GM06990 (cell line): ENCODE measurements at regions not wholly inside any gene's neighbourhood (a gene's known extent, or its start where the extent isn't known, plus 50 kb on each side); places are given as distances from the start of the nearest gene placed in this dataset.

Experiments used
- DNase-seq: peaks from one replicate; pipeline ENCODE4 v3.0.0-alpha.2; 2011; ENCODE audit not compliant: insufficient read length; ENCODE audit errors: extremely low read depth
- H3K27me3 ChIP-seq: replicated peaks from 2 replicates; pipeline ENCODE4 v1.6.0; 2011; ENCODE audit warnings: low read length; ENCODE audit not compliant: control insufficient read depth, insufficient read depth
- H3K36me3 ChIP-seq: 2 replicates; pipeline ENCODE4 v1.5.1; 2011; ENCODE audit warnings: low read length; ENCODE audit not compliant: control insufficient read depth, insufficient read depth
- H3K4me3 ChIP-seq: replicated peaks from 2 replicates; pipeline ENCODE4 v1.5.1; 2011; ENCODE audit warnings: low read depth, mild to moderate bottlenecking, control low read depth, low read length
- CTCF ChIP-seq: IDR thresholded peaks from 2 replicates; pipeline ENCODE4 v1.5.1; 2011; ENCODE audit warnings: low read length, control low read depth, mild to moderate bottlenecking, inconsistent platforms; ENCODE audit not compliant: insufficient read depth, poor library complexity, severe bottlenecking

- no peak for TF ChIP-seq CTCF
- DNase-seq: no peak
- H3K4me3 ChIP-seq: no peak overlapping the region
- H3K36me3 ChIP-seq: no peaks in the 10 kb centered on the region
- H3K27me3 ChIP-seq: no peaks in the 10 kb centered on the region
Measured at GRCh38 chr11:22458161-22458560, 120.0 kb downstream of the SLC17A6 start.

GRCh38 chr11:22456993-22457762, 119.0 kb downstream of the SLC17A6 start:
- H3K36me3 ChIP-seq: no peaks in the 10 kb centered on the region
- no peak for TF ChIP-seq CTCF
- no peaks in the 10 kb centered on the region for H3K27me3 ChIP-seq
- no peak for DNase-seq
- no peak overlapping the region for H3K4me3 ChIP-seq

DNA sequence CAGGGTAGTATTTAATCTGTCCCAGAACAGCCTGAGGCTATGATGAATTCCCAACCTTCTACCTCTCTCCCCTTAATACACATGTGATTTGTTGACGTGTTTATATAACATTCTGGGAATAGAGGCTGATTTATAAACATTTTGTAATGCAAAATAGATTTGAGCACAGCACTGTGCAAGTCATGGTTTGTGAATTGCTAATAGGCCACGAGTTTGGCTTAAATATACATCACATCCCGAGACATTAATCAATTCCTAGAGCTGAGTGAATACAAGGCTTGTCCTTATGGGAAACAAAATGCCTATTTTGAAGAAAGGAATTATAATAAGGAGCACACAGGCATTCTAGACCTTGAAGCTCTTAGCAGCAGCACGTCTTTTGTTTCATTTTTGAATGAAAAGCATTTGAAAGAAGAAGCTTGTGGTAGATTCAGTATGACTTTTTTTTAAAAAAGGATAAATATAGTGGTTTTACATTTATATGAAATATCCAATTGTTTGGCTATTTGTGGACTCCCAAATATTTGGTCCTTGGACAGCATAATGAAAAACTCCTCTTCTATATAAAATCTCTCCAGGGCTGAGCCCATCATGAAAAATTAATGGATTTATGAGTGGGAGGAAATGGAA, 116.4 kb downstream of the SLC17A6 start:
- no peak for DNase-seq
- H3K36me3 ChIP-seq: no peaks in the 10 kb centered on the region
- TF ChIP-seq CTCF: no peak
- no peak overlapping the region for H3K4me3 ChIP-seq
- H3K27me3 ChIP-seq: no peaks in the 10 kb centered on the region

GRCh38 chr11:22449441-22449840, 111.3 kb downstream of the SLC17A6 start:
- no peak for DNase-seq
- no peaks in the 10 kb centered on the region for H3K27me3 ChIP-seq
- TF ChIP-seq CTCF: no peak
- H3K4me3 ChIP-seq: no peak overlapping the region
- no peaks in the 10 kb centered on the region for H3K36me3 ChIP-seq

DNA sequence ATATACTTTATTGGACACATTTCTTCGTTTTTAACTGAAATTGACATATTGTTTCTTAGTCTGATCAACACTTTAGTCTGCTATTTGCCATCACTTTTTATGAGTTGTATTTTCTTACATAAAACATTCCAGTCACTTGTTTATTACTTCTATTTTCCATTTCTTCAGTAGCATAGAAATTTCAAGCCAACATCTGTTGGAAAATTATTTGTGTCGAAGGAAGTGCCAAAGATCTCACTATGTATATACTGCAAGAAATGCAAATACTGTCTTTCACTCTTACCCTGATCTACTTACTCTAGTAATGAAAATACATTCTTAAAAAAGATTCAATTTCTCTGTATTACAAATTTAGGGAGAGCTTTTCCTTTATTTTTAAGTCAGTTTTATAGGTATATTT, 105.9 kb downstream of the SLC17A6 start:
- no peak for TF ChIP-seq CTCF
- no peaks in the 10 kb centered on the region for H3K36me3 ChIP-seq
- H3K4me3 ChIP-seq: no peak overlapping the region
- H3K27me3 ChIP-seq: no peaks in the 10 kb centered on the region
- DNase-seq: no peak
